ENCODE measurements at regions not wholly inside any gene's neighbourhood (a gene's known extent, or its start where the extent isn't known, plus 50 kb on each side); places are given as distances from the start of the nearest gene placed in this dataset.

GRCh38 chr5:58403822-58404433 is 56.0 kb downstream of the PLK2 start:
- no peak for DNase-seq

GRCh38 chr5:58401701-58402100 is 58.2 kb downstream of the PLK2 start:
- DNase-seq: no peak

GRCh38 chr5:58400737-58401136 is 59.1 kb downstream of the PLK2 start:
- no peak for DNase-seq

GRCh38 chr5:58399951-58400350 is 59.9 kb downstream of the PLK2 start:
- DNase-seq: no peak

DNA sequence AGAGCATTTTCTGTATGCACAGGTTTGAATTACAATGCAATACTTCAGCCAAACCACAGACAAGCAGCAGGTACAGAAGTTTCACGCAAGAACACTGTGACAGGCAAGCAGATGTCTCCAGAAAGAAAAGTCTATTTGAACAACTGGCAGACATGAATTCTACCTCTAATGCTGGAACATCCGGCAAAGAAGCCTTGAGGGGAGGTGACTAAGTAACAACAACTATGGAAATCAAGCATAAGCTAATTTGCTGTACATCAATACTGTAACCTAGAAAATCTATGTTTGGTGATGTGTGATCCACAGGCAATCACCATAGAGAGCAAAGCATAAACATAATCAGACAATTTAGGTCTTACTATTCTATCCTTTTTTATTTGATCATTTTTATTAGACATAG is 65.5 kb downstream of the PLK2 start:
- no peak for DNase-seq

DNA sequence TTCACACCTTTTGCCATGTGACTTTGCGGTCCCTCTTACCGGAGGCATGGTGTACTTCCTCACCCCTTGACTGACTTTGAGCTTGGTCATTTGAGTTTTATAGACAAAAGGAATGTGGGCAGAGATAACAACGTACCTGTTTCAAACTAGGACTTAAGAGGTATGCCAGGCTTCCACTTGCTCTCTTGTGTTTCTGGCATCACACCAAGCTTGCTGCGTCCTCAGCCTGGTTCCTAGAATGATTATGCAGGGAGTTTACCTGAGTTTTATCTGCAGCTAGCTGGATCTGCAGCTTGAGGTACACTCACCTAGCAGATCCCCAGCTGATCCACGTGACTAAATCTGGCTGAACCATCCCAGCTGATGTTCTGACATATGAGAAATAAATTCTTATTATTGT is 66.2 kb downstream of the PLK2 start:
- DNase-seq: no peak

DNA sequence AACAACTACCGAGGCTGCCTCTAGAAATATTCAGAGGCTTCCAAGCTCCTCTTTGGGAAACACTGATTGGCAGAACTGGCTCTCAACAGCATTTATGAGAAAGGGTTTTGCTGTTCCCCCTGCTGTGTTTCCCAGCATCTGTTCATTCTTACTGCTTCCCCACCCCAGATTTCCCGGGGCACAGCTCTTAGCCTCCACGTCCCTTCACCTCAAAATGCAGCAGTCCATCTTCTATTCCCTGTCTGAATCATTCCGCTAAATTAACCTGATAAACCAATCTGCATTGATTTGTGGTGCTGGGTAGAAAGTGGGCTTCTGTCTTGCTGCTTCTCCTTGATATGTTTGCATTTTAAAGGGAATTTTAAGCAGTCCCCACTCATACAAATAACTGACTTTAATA is 67.4 kb downstream of the PLK2 start:
- no peak for DNase-seq

- no peak for DNase-seq
These were observed 76.4 kb downstream of the PLK2 start for GRCh38 chr5:58383448-58383847.

- no peak for DNase-seq
These were observed 77.8 kb downstream of the PLK2 start for GRCh38 chr5:58382131-58382534.

DNA sequence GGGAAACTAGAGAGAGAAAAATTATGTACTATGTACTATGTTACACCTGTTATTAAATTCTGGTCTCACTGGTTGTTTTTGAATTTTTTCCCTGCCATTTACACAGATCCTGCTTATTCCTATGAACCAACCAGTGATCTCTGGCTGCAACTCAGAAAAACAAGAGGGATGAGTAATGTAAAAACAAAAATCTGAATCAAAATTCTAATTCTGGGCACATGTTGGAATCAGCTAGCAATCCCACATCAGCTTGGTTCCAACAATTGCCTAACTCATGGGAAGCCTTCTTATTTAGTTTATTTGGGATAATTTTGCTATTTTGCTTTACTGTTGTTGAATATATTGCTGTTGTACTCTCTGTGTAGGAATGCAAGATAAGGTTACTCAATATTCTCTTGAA is 78.3 kb downstream of the PLK2 start:
- no peak for DNase-seq

- no peak for DNase-seq
These were observed 79.2 kb downstream of the PLK2 start for GRCh38 chr5:58380655-58381054.

- no peak for DNase-seq
These were observed 81.1 kb downstream of the PLK2 start for GRCh38 chr5:58378613-58379390.

- DNase-seq: no peak
These were observed 89.3 kb downstream of the PLK2 start for GRCh38 chr5:58370606-58371005.

DNA sequence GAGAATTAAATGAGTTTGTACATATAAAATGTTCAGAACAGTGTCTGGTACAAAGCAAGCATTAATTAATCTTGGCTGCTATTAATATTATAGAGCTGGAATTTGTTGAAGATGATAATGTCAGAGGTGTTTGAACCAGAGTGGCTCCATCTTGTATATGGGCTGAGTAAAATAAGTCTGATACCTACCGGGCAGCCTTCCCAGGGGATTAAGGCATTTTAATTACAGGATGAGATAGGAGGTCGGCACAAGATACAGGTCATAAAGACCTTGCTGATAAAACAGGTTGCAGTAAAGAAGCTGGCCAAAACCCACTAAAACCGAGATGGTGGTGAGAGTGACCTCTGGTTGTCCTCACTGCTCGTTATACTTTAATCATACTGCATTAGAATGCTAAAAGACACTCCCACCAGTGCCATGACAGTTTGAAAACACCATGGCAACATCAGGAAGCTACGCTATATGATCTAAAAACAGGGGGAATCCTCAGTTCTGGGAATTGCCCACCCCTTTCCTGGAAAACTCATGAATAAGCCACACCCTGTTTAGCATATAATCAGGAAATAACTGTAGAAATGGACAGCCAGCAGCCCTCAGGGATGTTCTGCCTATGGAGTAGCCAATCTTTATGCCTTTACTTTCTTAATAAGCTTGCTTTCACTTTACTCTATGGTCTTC is 90.2 kb downstream of the PLK2 start:
- DNase-seq: no peak

GRCh38 chr5:58366461-58366860 is 93.4 kb downstream of the PLK2 start:
- no peak for DNase-seq

GRCh38 chr5:58365791-58366190 is 94.1 kb downstream of the PLK2 start:
- DNase-seq: no peak

- no peak for DNase-seq
These were observed 96.2 kb downstream of the PLK2 start for GRCh38 chr5:58363461-58364249.

GRCh38 chr5:58362135-58362534 is 97.8 kb downstream of the PLK2 start:
- no peak for DNase-seq

DNA sequence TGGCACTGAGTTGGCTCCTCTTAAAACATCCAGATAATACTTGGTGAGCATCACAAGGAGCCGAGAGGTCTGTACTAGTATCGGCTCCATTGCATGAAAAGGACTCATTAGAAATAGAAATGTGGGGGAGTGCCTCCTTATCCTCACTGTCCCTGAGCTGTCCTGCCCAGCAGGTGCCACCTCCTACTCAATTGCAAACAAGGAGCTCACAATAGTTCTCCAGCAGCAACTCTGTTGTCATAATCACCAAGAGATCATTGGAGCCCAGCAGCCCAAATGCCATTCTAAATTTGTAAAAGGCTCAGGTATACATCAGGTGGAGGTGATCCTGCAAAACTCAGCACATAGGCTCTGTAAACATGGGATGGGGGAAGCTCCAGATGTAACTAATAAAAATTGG is 99.1 kb downstream of the PLK2 start:
- DNase-seq: no peak

DNA sequence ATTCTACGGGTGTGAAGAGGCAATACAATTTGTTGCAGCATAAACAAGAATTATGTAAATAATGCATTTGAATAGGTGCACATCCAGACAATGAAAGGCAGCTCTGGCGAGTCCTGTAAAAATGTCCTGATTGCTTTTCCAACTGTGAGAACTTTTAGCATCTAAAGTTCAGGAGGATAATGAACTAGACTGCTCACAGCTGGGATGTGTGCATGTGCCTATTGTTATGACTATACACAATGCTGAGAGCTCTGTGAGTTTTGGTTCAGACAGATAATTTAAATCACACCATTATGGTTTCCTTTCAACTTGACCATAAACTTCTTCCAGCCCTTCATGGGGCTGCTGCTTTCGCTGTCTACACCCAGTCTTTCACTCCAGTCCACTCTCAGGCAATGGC is 99.9 kb downstream of the PLK2 start:
- DNase-seq: no peak

DNA sequence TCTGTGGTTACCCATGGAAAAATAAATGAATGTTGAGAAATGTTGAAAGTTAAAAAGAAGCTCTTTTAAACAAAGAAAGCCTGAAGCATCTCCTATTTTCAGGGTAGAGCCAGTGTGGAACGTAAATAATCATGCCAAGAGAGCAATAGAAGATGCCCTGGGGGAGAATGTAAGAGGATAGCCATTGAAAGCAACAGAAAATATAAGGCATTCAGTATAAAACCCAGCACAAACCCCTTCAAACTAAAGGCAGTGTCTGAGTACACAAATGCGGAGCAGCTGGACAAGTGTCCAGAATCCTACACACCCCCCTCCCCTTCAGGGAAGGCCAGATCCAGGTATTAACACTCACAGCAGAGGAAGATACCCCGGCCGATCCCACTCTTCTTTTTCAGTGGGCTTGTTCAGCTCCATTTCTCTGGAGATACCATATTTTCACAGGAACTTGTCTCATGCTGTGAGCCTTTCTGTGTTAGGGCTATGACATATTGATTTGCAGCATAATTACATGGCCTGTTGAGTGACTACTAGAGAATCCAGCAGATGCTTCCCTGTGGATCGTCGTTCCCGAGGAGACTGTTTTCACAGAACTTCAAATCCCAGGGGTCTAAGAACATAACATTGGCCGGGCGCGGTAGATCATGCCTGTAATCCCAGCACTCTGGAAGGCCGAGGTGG is 101.2 kb downstream of the PLK2 start:
- DNase-seq: no peak

DNA sequence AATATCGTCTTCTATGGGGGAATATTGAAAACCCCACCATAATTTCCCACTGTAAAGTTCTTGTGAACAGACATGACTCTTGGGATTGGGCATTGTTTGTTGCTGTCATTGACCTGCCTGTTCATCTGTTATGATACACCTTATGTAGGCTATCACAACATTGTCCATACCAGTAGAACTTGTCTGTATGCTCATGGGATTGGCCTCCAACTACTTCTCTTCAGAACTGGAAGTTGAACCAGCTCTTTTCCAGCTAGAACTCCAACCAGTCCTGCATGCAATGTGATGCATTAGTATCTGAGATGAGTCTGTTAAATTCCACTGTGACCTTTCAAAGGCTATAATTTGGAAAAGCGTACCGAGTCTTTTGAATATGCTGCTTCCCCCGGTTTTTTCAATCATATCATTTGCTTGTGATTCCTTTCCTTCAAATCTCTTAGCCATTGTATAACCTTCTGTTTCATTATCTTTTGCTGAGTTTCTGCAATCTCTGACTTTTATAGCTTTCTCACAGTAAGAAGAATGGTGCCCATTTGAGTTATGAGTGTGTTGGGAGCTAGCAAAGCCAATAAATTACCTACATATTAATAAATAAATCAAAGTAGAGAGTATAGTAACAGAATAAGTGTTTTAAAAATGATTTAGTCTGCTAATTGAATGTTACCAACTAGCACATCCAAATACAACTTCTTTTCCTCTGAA is 101.9 kb downstream of the PLK2 start:
- no peak for DNase-seq

All from suppressor macrophage treated with lipopolysaccharide for 4 hours (primary cell).